SK-N-SH treated with all-trans-retinoic acid at 6 μM for 48 hours (cell line): ENCODE measurements at regions not wholly inside any gene's neighbourhood (a gene's known extent, or its start where the extent isn't known, plus 50 kb on each side); places are given as distances from the start of the nearest gene placed in this dataset.

Experiments
- ATAC-seq: fragments of 200-7000 bp; cut with Tn5 transposase; 3 replicates; pipeline ENCODE4 v1.9.1; 2020; ENCODE audit warnings: mild to moderate bottlenecking, moderate library complexity
- ARNTL ChIP-seq: fragments of 450-650 bp; formaldehyde crosslinking; IDR thresholded peaks from 2 replicates; pipeline ENCODE4 v1.5.0; 2020; ENCODE audit warnings: low read depth, mild to moderate bottlenecking, moderate library complexity, borderline replicate concordance
- CSDC2 ChIP-seq: fragments of 250-450 bp; sonication (Bioruptor Pico); IDR thresholded peaks from 2 replicates; pipeline ENCODE4 v1.5.0; 2020; ENCODE audit warnings: mild to moderate bottlenecking, moderate library complexity
- ESRRG ChIP-seq: fragments of 250-450 bp; sonication (Bioruptor Pico); IDR thresholded peaks from 2 replicates; pipeline ENCODE4 v1.6.1; 2021; ENCODE audit warnings: mild to moderate bottlenecking
- GLIS3 ChIP-seq: fragments of 250-450 bp; sonication (Bioruptor Pico); IDR thresholded peaks from 2 replicates; pipeline ENCODE4 v1.5.0; 2020; ENCODE audit warnings: mild to moderate bottlenecking, moderate library complexity
- ISL1 ChIP-seq: fragments of 250-450 bp; sonication (Bioruptor Pico); IDR thresholded peaks from 2 replicates; pipeline ENCODE4 v2.1.2; 2022; ENCODE audit warnings: mild to moderate bottlenecking, moderate library complexity
- OSR1 ChIP-seq: fragments of 250-450 bp; sonication (Bioruptor Pico); IDR thresholded peaks from 2 replicates; pipeline ENCODE4 v1.8.0; 2022; ENCODE audit warnings: moderate library complexity, mild to moderate bottlenecking, inconsistent platforms
- POU6F1 ChIP-seq: fragments of 250-450 bp; sonication (Bioruptor Pico); IDR thresholded peaks from 2 replicates; pipeline ENCODE4 v1.8.0; 2021; ENCODE audit warnings: low read depth, mild to moderate bottlenecking, moderate library complexity, borderline replicate concordance
- PPARA ChIP-seq: fragments of 250-450 bp; sonication (Bioruptor Pico); IDR thresholded peaks from 2 replicates; pipeline ENCODE4 v1.5.0; 2020; ENCODE audit warnings: mild to moderate bottlenecking, borderline replicate concordance
- RARB ChIP-seq: fragments of 250-450 bp; sonication (Bioruptor Pico); IDR thresholded peaks from 2 replicates; pipeline ENCODE4 v1.8.0; 2021; ENCODE audit warnings: mild to moderate bottlenecking, moderate library complexity
- SNAI2 ChIP-seq: fragments of 250-450 bp; sonication (Bioruptor Pico); IDR thresholded peaks from 2 replicates; pipeline ENCODE4 v1.5.0; 2020; ENCODE audit warnings: mild to moderate bottlenecking, moderate library complexity
- TOX ChIP-seq: fragments of 250-450 bp; sonication (Bioruptor Pico); IDR thresholded peaks from 2 replicates; pipeline ENCODE4 v1.8.0; 2021; ENCODE audit warnings: mild to moderate bottlenecking, moderate library complexity, borderline replicate concordance
- TSHZ2 ChIP-seq: fragments of 250-450 bp; sonication (Bioruptor Pico); IDR thresholded peaks from 2 replicates; pipeline ENCODE4 v1.5.0; 2020; ENCODE audit warnings: mild to moderate bottlenecking, moderate library complexity
- ZFP3 ChIP-seq: fragments of 250-450 bp; sonication (Bioruptor Pico); IDR thresholded peaks from 2 replicates; pipeline ENCODE4 v1.5.0; 2020; ENCODE audit warnings: mild to moderate bottlenecking, moderate library complexity
- ZFP30 ChIP-seq: fragments of 450-650 bp; formaldehyde crosslinking; IDR thresholded peaks from 2 replicates; pipeline ENCODE4 v1.5.0; 2022; ENCODE audit warnings: mild to moderate bottlenecking, moderate library complexity
- ZNF565 ChIP-seq: fragments of 450-650 bp; formaldehyde crosslinking; conservative IDR thresholded peaks from 2 replicates; pipeline ENCODE4 v1.5.0; 2020; ENCODE audit warnings: low read depth, mild to moderate bottlenecking, moderate library complexity
- ZNF70 ChIP-seq: fragments of 450-650 bp; formaldehyde crosslinking; IDR thresholded peaks from 2 replicates; pipeline ENCODE4 v1.5.0; 2020; ENCODE audit warnings: mild to moderate bottlenecking, moderate library complexity
- ZNF8 ChIP-seq: fragments of 450-650 bp; formaldehyde crosslinking; IDR thresholded peaks from 2 replicates; pipeline ENCODE4 v1.5.0; 2020; ENCODE audit warnings: mild to moderate bottlenecking, moderate library complexity

- TF ChIP-seq ISL1 (CRISPR knock-in tag) (no peak), ZNF8 (CRISPR knock-in tag) (no peak), RARB (no peak), SNAI2 (CRISPR knock-in tag) (no peak), POU6F1 (CRISPR knock-in tag) (no peak), ZFP30 (CRISPR knock-in tag) (no peak)
- ATAC-seq = no peak
These were observed 71.2 kb upstream of the INSIG1 start for GRCh38 chr7:155226261-155227003.

GRCh38 chr7:155227004-155227787 lies 70.5 kb upstream of the INSIG1 start:
- no peak for TF ChIP-seq PPARA (CRISPR knock-in tag)
- TF ChIP-seq TOX (CRISPR knock-in tag) = no peak
- no peak for TF ChIP-seq ZFP3 (CRISPR knock-in tag)
- TF ChIP-seq RARB = no peak
- TF ChIP-seq ESRRG (CRISPR knock-in tag) = no peak
- no peak for TF ChIP-seq OSR1 (CRISPR knock-in tag)
- TF ChIP-seq CSDC2 (CRISPR knock-in tag) = no peak
- TF ChIP-seq ZNF8 (CRISPR knock-in tag) = no peak
- TF ChIP-seq ZFP30 (CRISPR knock-in tag) = no peak
- TF ChIP-seq POU6F1 (CRISPR knock-in tag) = no peak
- no peak for TF ChIP-seq GLIS3 (CRISPR knock-in tag)
- ATAC-seq = no peak

GRCh38 chr7:155227788-155228458 lies 69.8 kb upstream of the INSIG1 start:
- ATAC-seq = no peak
- TF ChIP-seq RARB = no peak
- TF ChIP-seq ESRRG (CRISPR knock-in tag) = no peak
- TF ChIP-seq ZNF8 (CRISPR knock-in tag) = no peak
- no peak for TF ChIP-seq TSHZ2
- TF ChIP-seq ISL1 (CRISPR knock-in tag) = no peak
- no peak for TF ChIP-seq ARNTL (CRISPR knock-in tag)

- ATAC-seq = no peak
- no peak for TF ChIP-seq ZNF565
- TF ChIP-seq ARNTL (CRISPR knock-in tag) = no peak
These were observed 69.2 kb upstream of the INSIG1 start for GRCh38 chr7:155228459-155228845.

- ATAC-seq = no peak
- no peak for TF ChIP-seq SNAI2 (CRISPR knock-in tag)
- TF ChIP-seq ZNF70 (CRISPR knock-in tag) = no peak
- TF ChIP-seq TSHZ2 = no peak
- TF ChIP-seq RARB = no peak
- TF ChIP-seq, all 23 proteins: peak for 0
These were observed 68.8 kb upstream of the INSIG1 start for GRCh38 chr7:155228894-155229293.
